ENCODE measurements at regions not wholly inside any gene's neighbourhood (a gene's known extent, or its start where the extent isn't known, plus 50 kb on each side); places are given as distances from the start of the nearest gene placed in this dataset.

- Mint-ChIP-seq H3K27me3 (ENCODE audit: low read depth in 3 of 3) (peaks cover 3 to 8% (median 5%) of the 10 kb centered on the region in 3 donors), H3K4me1 (no peaks in the 10 kb centered on the region), H3K36me3 (no peaks in the 10 kb centered on the region), H3K9me3 (peaks cover 0 to 3% (median 0%) of the 10 kb centered on the region in 7 donors), H3K27ac (no peak overlapping the region), H3K4me3 (no peak overlapping the region)
- Histone ChIP-seq H3K4me3 (replicated peaks in 1 of 3; ENCODE audit: low read depth in 2 of 3, low read length in 3 of 3) (no peak overlapping the region), H3K4me1 (ENCODE audit: control insufficient read depth in 1 of 2, insufficient read depth in 2 of 2, low read length in 2 of 2) (no peaks in the 10 kb centered on the region), H3K36me3 (replicated peaks in 1 of 2; ENCODE audit: control insufficient read depth in 1 of 2, insufficient read depth in 2 of 2, low read length in 2 of 2) (no peaks in the 10 kb centered on the region), H3K79me2 (ENCODE audit: insufficient read depth, low read length) (no peaks in the 10 kb centered on the region), H3K4me2 (replicated peaks; ENCODE audit: extremely low read depth, low read length, poor library complexity, severe bottlenecking) (no peak overlapping the region), H3K27me3 (ENCODE audit: control insufficient read depth in 2 of 2, insufficient read depth in 2 of 2, low read length in 2 of 2) (no peaks in the 10 kb centered on the region), H3K9ac (ENCODE audit: insufficient read depth, low read length, poor library complexity, severe bottlenecking) (no peak overlapping the region), H3K27ac (ENCODE audit: low read depth in 1 of 2, low read length in 2 of 2) (no peak overlapping the region), H2AFZ (ENCODE audit: insufficient read depth, low read depth, low read length, poor library complexity, severe bottlenecking) (no peak overlapping the region), H4K20me1 (ENCODE audit: insufficient read depth, low read length) (no peaks in the 10 kb centered on the region), H3K9me3 (replicated peaks in 1 of 2; ENCODE audit: control insufficient read depth in 1 of 2, insufficient read depth in 1 of 2, low read length in 2 of 2) (no peaks in the 10 kb centered on the region)
- intact Hi-C loops (cut with micrococcal nuclease): no loop called here
- no peak for DNase-seq
- TF ChIP-seq, protein P1, sequence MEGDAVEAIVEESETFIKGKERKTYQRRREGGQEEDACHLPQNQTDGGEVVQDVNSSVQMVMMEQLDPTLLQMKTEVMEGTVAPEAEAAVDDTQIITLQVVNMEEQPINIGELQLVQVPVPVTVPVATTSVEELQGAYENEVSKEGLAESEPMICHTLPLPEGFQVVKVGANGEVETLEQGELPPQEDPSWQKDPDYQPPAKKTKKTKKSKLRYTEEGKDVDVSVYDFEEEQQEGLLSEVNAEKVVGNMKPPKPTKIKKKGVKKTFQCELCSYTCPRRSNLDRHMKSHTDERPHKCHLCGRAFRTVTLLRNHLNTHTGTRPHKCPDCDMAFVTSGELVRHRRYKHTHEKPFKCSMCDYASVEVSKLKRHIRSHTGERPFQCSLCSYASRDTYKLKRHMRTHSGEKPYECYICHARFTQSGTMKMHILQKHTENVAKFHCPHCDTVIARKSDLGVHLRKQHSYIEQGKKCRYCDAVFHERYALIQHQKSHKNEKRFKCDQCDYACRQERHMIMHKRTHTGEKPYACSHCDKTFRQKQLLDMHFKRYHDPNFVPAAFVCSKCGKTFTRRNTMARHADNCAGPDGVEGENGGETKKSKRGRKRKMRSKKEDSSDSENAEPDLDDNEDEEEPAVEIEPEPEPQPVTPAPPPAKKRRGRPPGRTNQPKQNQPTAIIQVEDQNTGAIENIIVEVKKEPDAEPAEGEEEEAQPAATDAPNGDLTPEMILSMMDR (IDR thresholded peaks at IDR 0.05): no peak
- 94% methylated on average over 13 of the region's 14 CpGs for WGBS (ENCODE audit: insufficient coverage)
Measured at GRCh38 chr4:3820016-3820805, 54.0 kb downstream of the ADRA2C start.

GRCh38 chr4:3820806-3821579 is 54.8 kb downstream of the ADRA2C start:
- Histone ChIP-seq H3K79me2 (ENCODE audit: insufficient read depth, low read length) (no peaks in the 10 kb centered on the region), H4K20me1 (ENCODE audit: insufficient read depth, low read length) (no peaks in the 10 kb centered on the region), H3K36me3 (replicated peaks in 1 of 2; ENCODE audit: control insufficient read depth in 1 of 2, insufficient read depth in 2 of 2, low read length in 2 of 2) (no peaks in the 10 kb centered on the region), H3K9me3 (replicated peaks in 1 of 2; ENCODE audit: control insufficient read depth in 1 of 2, insufficient read depth in 1 of 2, low read length in 2 of 2) (no peaks in the 10 kb centered on the region), H3K4me1 (ENCODE audit: control insufficient read depth in 1 of 2, insufficient read depth in 2 of 2, low read length in 2 of 2) (no peaks in the 10 kb centered on the region), H2AFZ (ENCODE audit: insufficient read depth, low read depth, low read length, poor library complexity, severe bottlenecking) (no peak overlapping the region), H3K9ac (ENCODE audit: insufficient read depth, low read length, poor library complexity, severe bottlenecking) (no peak overlapping the region), H3K27ac (ENCODE audit: low read depth in 1 of 2, low read length in 2 of 2) (no peak overlapping the region), H3K4me3 (replicated peaks in 1 of 3; ENCODE audit: low read depth in 2 of 3, low read length in 3 of 3) (no peak overlapping the region), H3K27me3 (ENCODE audit: control insufficient read depth in 2 of 2, insufficient read depth in 2 of 2, low read length in 2 of 2) (no peaks in the 10 kb centered on the region), H3K4me2 (replicated peaks; ENCODE audit: extremely low read depth, low read length, poor library complexity, severe bottlenecking) (no peak overlapping the region)
- Mint-ChIP-seq H3K36me3 (no peaks in the 10 kb centered on the region), H3K27ac (no peak overlapping the region), H3K4me1 (no peaks in the 10 kb centered on the region), H3K4me3 (no peak overlapping the region), H3K9me3 (peaks cover 0 to 3% (median 0%) of the 10 kb centered on the region in 7 donors), H3K27me3 (ENCODE audit: low read depth in 3 of 3) (peaks cover 3 to 8% (median 5%) of the 10 kb centered on the region in 3 donors)
- intact Hi-C loops (cut with micrococcal nuclease): no loop called here
- no peak for DNase-seq
- WGBS (ENCODE audit: insufficient coverage): 79% methylated on average over 22 of the region's 24 CpGs
- TF ChIP-seq, protein P1 (IDR thresholded peaks at IDR 0.05): no peak
